ENCODE measurements at regions not wholly inside any gene's neighbourhood (a gene's known extent, or its start where the extent isn't known, plus 50 kb on each side); places are given as distances from the start of the nearest gene placed in this dataset.
"Not testable (repeated sequence)": the region's sequence is repeated elsewhere in the genome, so short reads cannot be mapped to it uniquely, and the experiment has no call there.

DNA sequence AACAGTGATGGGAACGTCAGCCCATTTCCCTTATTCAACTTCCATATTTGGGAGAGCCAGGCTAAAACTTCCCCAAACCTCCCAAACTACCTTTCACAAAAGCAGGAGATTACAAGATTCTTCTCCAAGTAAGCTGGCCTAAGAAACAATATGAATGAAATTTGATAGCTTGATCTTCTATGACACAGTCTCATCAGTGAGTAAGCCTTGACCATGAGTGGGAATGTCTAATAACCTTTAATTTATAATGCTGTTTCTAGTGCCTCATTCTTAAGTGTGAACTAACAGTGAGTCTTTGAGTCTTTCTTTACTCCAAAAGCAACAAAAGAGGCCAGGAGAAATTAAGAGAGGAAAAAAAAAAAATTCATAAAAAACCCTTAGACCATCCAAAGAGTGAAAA lies 1379.9 kb downstream of the EFNA5 start:
- TF ChIP-seq, protein P1, sequence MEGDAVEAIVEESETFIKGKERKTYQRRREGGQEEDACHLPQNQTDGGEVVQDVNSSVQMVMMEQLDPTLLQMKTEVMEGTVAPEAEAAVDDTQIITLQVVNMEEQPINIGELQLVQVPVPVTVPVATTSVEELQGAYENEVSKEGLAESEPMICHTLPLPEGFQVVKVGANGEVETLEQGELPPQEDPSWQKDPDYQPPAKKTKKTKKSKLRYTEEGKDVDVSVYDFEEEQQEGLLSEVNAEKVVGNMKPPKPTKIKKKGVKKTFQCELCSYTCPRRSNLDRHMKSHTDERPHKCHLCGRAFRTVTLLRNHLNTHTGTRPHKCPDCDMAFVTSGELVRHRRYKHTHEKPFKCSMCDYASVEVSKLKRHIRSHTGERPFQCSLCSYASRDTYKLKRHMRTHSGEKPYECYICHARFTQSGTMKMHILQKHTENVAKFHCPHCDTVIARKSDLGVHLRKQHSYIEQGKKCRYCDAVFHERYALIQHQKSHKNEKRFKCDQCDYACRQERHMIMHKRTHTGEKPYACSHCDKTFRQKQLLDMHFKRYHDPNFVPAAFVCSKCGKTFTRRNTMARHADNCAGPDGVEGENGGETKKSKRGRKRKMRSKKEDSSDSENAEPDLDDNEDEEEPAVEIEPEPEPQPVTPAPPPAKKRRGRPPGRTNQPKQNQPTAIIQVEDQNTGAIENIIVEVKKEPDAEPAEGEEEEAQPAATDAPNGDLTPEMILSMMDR (IDR thresholded peaks at IDR 0.05; ENCODE audit: low read depth, low read length, missing control alignments) = no peak
- H3K27ac ChIP-seq = no peak overlapping the region
- H3K4me3 ChIP-seq (ENCODE audit: low read depth, low read length) = no peak overlapping the region
- no peaks in the 10 kb centered on the region for H3K36me3 ChIP-seq (replicated peaks)
- in situ Hi-C loops (cut with HindIII; ENCODE audit: low pct_ligation_motif_present, low sequenced_read_pairs) = no loop called here
- DNase-seq = no peak
- no peaks in the 10 kb centered on the region for H3K27me3 ChIP-seq (replicated peaks)

DNA sequence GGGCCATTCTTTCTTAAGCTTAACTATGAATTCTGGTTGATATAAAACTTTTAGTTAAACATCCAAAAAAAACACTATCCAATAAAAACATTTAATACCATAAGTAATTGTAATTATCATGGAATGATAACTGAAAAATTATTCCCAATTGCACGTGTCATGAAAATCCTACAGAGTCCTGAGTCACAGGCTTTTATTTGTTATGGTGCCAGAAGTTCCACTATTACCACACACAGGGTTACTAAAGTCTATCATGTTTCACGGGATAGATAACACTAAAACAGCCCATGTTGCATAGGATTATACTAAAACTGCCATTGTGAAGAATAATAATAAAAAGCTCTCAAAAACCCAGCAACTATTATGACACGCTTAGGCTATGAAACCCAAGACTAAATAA lies 1381.8 kb downstream of the EFNA5 start:
- TF ChIP-seq, protein P1 (IDR thresholded peaks at IDR 0.05; ENCODE audit: low read depth, low read length, missing control alignments) = no peak

DNA sequence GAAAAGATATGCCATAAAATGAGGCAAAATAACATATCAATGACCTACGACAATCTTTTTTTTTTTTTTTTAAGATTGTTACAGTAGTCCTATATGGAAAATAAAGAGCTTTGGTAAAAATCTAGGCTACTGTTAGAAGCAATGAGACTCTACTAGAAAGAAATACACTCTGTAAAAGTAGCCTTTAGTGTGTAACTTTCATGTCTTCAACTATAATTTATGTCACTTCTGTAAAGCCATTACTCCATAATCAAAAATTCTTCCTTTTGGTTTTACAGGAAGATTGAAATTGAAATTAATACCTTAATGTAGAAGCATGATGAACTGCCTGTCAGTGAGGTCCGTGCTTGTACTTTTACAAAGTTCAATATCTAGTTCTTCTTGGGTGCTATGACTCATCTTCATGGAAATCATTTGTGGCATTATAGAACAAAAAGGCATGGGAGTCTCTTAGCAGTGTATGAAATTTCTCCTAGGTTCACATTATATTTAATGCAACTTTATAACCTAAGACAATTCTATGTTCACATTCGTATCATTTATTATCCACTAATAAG lies 1393.1 kb downstream of the EFNA5 start:
- in situ Hi-C loops (cut with HindIII; ENCODE audit: low pct_ligation_motif_present, low sequenced_read_pairs) = no loop called here
- Histone ChIP-seq H3K4me3 (ENCODE audit: low read depth, low read length) (no peak overlapping the region), H3K27me3 (replicated peaks) (no peaks in the 10 kb centered on the region), H3K36me3 (replicated peaks) (no peaks in the 10 kb centered on the region), H3K27ac (no peak overlapping the region)
- no peak for DNase-seq
- TF ChIP-seq, protein P1 (IDR thresholded peaks at IDR 0.05; ENCODE audit: low read depth, low read length, missing control alignments) = no peak

More for the DNA sequence above, 1381.8 kb downstream of the EFNA5 start:
- H3K27me3 ChIP-seq (replicated peaks) = no peaks in the 10 kb centered on the region
- no peak for DNase-seq
- H3K4me3 ChIP-seq (ENCODE audit: low read depth, low read length) = no peak overlapping the region
- no peaks in the 10 kb centered on the region for H3K36me3 ChIP-seq (replicated peaks)
- no peak overlapping the region for H3K27ac ChIP-seq
- in situ Hi-C loops (cut with HindIII; ENCODE audit: low pct_ligation_motif_present, low sequenced_read_pairs) = no loop called here

DNA sequence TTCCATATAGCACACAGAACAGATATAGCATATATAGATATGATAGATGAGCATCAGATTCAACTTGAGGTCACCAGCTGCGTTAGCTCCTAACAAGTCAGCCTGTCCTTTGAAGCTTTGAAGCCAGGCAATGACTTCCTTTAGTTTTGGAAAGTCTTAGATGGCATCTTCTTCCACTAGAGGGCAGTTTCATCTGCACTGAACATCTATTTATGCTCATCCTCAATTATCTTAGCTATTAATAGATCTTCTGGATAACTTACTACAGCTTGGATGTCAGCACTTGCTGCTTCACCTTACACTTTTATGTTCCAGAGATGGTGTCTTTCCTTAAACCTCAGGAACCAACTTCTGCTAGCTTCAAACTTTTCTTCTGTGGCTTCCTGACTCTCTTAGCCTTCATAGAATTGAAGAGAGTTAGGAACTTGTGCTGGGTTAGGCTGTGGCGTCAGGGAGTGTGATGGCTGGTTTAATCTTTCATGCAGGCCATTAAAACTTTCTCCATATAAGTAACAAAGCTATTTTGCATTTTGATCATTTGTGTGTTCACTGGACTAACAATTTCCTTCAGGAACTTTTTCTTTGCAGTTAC lies 1401.4 kb downstream of the EFNA5 start:
- no peak overlapping the region for H3K4me3 ChIP-seq (ENCODE audit: low read depth, low read length)
- in situ Hi-C loops (cut with HindIII; ENCODE audit: low pct_ligation_motif_present, low sequenced_read_pairs) = no loop called here
- H3K27ac ChIP-seq = no peak overlapping the region
- TF ChIP-seq, protein P1 (IDR thresholded peaks at IDR 0.05; ENCODE audit: low read depth, low read length, missing control alignments) = peak; percentile 67
- peak; percentile 44 for DNase-seq
- no peaks in the 10 kb centered on the region for H3K27me3 ChIP-seq (replicated peaks)
- no peaks in the 10 kb centered on the region for H3K36me3 ChIP-seq (replicated peaks)

DNA sequence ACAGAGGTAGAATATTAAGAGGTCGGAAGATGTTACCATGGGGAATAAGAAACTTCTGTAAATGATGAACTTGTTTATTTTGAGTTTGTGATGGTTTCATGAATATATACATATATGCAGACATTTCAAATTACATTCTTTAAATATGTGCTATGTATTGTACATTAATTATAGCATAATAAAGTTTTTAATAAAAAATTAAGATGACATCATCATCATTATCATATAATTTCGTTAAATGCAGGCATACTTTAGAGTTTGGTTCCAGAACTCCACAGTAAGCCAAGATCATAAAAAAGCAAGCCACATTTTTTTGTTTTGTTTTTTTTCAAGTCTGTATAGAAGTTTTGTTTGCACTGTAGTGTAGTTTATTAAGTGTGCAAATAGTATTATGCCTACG lies 1403.5 kb downstream of the EFNA5 start:
- TF ChIP-seq, protein P1 (IDR thresholded peaks at IDR 0.05; ENCODE audit: low read depth, low read length, missing control alignments) = no peak
- Histone ChIP-seq H3K4me3 (ENCODE audit: low read depth, low read length) (no peak overlapping the region), H3K27ac (no peak overlapping the region), H3K36me3 (replicated peaks) (no peaks in the 10 kb centered on the region), H3K27me3 (replicated peaks) (no peaks in the 10 kb centered on the region)
- no peak for DNase-seq
- in situ Hi-C loops (cut with HindIII; ENCODE audit: low pct_ligation_motif_present, low sequenced_read_pairs) = no loop called here

DNA sequence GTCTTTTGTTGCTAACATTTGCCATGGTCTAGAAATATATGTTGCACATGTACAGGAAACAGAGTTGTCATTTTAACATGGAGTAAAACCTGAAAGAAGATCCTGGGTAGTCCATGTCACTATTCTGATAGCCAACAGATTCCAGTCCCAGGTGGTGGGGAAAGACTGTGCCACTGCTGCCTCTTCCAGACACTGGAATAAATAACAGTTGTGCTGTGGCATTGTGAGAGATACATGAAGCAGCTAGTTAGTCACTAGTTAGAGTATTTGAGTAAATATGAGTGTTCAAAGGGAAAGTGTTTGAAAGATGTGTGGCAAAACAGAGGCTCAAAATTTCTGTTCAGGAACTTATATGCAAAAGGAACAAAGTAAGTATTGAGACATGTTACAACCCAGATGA lies 1408.3 kb downstream of the EFNA5 start:
- in situ Hi-C loops (cut with HindIII; ENCODE audit: low pct_ligation_motif_present, low sequenced_read_pairs) = no loop called here
- no peaks in the 10 kb centered on the region for H3K27me3 ChIP-seq (replicated peaks)

DNA sequence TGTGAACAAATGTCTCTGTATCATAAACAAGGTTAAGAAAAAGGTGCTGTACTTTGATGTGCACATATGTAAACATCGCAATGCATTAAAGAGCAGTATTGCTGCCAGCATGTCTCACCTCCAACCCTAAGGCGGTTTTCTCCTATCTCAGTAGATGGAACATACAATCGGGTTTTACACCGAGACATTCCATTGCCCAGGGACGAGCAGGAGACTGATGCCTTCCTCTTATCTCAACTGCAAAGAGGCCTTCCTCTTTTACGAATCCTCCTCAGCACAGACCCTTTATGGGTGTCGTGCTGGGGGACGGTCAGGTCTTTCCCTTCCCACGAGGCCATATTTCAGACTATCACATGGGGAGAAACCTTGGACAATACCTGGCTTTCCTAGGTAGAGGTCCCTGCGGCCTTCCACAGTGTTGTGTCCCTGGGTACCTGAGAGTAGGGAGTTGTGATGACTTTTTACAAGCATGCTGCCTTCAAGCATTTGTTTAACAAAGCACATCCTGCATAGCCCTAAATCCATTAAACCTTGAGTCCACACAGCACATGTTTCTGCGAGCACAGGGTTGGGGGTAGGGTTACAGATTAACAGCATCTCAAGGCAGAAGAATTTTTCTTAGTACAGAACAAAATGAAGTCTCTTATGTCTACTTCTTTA lies 1411.2 kb downstream of the EFNA5 start:
- H3K4me3 ChIP-seq (ENCODE audit: low read depth, low read length); H3K27me3 ChIP-seq (replicated peaks); H3K36me3 ChIP-seq (replicated peaks); H3K27ac ChIP-seq; DNase-seq; in situ Hi-C loops (cut with HindIII; ENCODE audit: low pct_ligation_motif_present, low sequenced_read_pairs): not testable (repeated sequence)

More for the DNA sequence above, 1408.3 kb downstream of the EFNA5 start:
- TF ChIP-seq, protein P1 (IDR thresholded peaks at IDR 0.05; ENCODE audit: low read depth, low read length, missing control alignments) = no peak
- H3K36me3 ChIP-seq (replicated peaks) = no peaks in the 10 kb centered on the region
- no peak for DNase-seq
- H3K4me3 ChIP-seq (ENCODE audit: low read depth, low read length) = no peak overlapping the region
- no peak overlapping the region for H3K27ac ChIP-seq
